Neural progenitor cell (in vitro differentiated cells): ENCODE measurements at regions not wholly inside any gene's neighbourhood (a gene's known extent, or its start where the extent isn't known, plus 50 kb on each side); places are given as distances from the start of the nearest gene placed in this dataset.

Source experiments
- DNase-seq: peaks from one replicate; pipeline ENCODE4 v3.0.0-alpha.2; 2016; ENCODE audit warnings: low spot score
- H2AFZ ChIP-seq: fragments of 200-600 bp; sonication (generic); replicated peaks from 2 replicates; pipeline ENCODE4 v1.6.1; 2016; ENCODE audit warnings: antibody characterized with exemption
- H3F3A ChIP-seq: fragments of 200-600 bp; sonication (generic); 2 replicates; pipeline ENCODE4 v1.6.1; 2016; ENCODE audit warnings: antibody characterized with exemption, low read depth
- H3K27ac ChIP-seq: fragments of 200-600 bp; sonication (generic); 2 replicates; pipeline ENCODE4 v1.5.1; 2016; ENCODE audit warnings: mild to moderate bottlenecking
- H3K27me3 ChIP-seq: fragments of 200-600 bp; sonication (generic); 2 replicates; pipeline ENCODE4 v1.6.1; 2016; ENCODE audit warnings: mild to moderate bottlenecking, moderate library complexity
- H3K36me3 ChIP-seq: fragments of 200-600 bp; sonication (generic); 2 replicates; pipeline ENCODE4 v1.5.1; 2016
- H3K4me1 ChIP-seq: fragments of 200-600 bp; sonication (generic); 2 replicates; pipeline ENCODE4 v1.6.1; 2016; ENCODE audit warnings: mixed run types
- H3K4me2 ChIP-seq: fragments of 200-600 bp; sonication (generic); 2 replicates; pipeline ENCODE4 v1.6.1; 2016
- H3K4me3 ChIP-seq: fragments of 200-600 bp; sonication (generic); 2 replicates; pipeline ENCODE4 v1.5.1; 2016
- H3K79me2 ChIP-seq: fragments of 200-600 bp; sonication (generic); 2 replicates; pipeline ENCODE4 v1.6.1; 2016; ENCODE audit warnings: low read depth
- H3K9ac ChIP-seq: fragments of 200-600 bp; sonication (generic); 2 replicates; pipeline ENCODE4 v1.6.1; 2016
- H3K9me3 ChIP-seq: fragments of 200-600 bp; sonication (generic); 2 replicates; pipeline ENCODE4 v1.5.1; 2016; ENCODE audit warnings: low read depth
- H4K20me1 ChIP-seq: fragments of 200-600 bp; sonication (generic); 2 replicates; pipeline ENCODE4 v1.6.1; 2016; ENCODE audit warnings: low read depth
- H3K27ac Mint-ChIP-seq: 3 replicates; pipeline ENCODE4 v1.8.0; 2021; ENCODE audit warnings: mixed read lengths
- H3K27me3 Mint-ChIP-seq: 2 replicates; pipeline ENCODE4 v1.8.0; 2022; ENCODE audit warnings: low read depth, mild to moderate bottlenecking, inconsistent platforms, moderate library complexity, mixed read lengths; ENCODE audit not compliant: insufficient read depth
- H3K36me3 Mint-ChIP-seq: 3 replicates; pipeline ENCODE4 v1.8.0; 2021; ENCODE audit warnings: mixed read lengths
- H3K4me1 Mint-ChIP-seq: 3 replicates; pipeline ENCODE4 v1.8.0; 2021; ENCODE audit warnings: mixed read lengths
- H3K4me3 Mint-ChIP-seq: 3 replicates; pipeline ENCODE4 v1.8.0; 2021; ENCODE audit warnings: mild to moderate bottlenecking, moderate library complexity, mixed read lengths
- H3K9me3 Mint-ChIP-seq: 3 replicates; pipeline ENCODE4 v1.8.0; 2020; ENCODE audit warnings: mixed read lengths
- EZH2 ChIP-seq: fragments of 200-600 bp; sonication (generic); IDR thresholded peaks from 2 replicates; pipeline ENCODE4 v1.6.1; 2017; ENCODE audit warnings: antibody characterized with exemption, mild to moderate bottlenecking, moderate library complexity
- EZH2phosphoT487 ChIP-seq: fragments of 200-600 bp; sonication (generic); IDR thresholded peaks from 2 replicates; pipeline ENCODE4 v1.6.1; 2017; ENCODE audit warnings: antibody characterized with exemption
- TF ChIP-seq, protein P1 (sequence below): fragments of 200-600 bp; sonication (generic); IDR thresholded peaks from 2 replicates; pipeline ENCODE4 v1.5.1; 2017; ENCODE audit warnings: antibody characterized with exemption, mild to moderate bottlenecking

DNA sequence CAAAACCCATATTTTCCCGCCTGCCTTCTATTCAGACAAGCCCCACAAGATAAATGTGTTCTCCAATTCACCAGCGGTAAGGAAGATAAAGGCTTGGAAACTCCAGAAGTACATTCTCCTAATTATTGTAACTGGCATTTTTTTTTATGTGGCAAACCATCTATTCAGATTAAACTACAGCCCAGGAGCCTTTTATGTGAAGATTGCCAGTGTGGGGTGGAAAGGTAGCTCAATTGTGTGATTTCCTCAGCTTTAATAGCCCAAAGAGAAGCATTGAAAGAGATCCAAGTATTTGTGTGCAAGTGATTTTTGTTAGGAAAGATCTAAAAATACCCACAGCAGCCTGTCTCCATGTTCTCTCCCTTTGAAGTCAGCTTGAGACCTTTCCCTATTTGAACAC, 451.4 kb upstream of the CCL2 start:
- H3K27ac Mint-ChIP-seq = no peak overlapping the region
- no peak overlapping the region for H3K4me3 Mint-ChIP-seq

DNA sequence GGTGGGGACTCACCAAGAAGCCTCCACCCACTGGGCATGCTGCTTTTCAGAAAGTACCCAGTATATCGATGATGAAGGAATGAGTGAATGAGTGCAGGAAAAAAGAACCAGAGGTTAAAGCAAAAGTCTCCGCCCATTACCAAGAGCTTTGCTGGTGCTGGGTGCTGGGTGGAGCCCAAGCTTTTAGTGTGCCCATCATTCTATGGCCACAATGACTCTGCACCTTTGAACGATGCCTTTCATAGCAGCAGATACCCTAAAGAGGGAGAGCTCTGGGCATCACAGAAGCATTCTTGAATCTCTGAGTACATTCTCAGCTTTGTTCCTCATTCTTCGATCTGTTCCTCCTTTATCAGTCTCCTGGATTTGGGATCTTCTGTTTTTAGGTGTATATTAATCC, 450.7 kb upstream of the CCL2 start:
- H3K27me3 Mint-ChIP-seq = peaks cover 2% of the 10 kb centered on the region
- no peaks in the 10 kb centered on the region for H3K27me3 ChIP-seq
- H3K9me3 Mint-ChIP-seq = no peaks in the 10 kb centered on the region

More for the DNA sequence above, 451.4 kb upstream of the CCL2 start:
- Mint-ChIP-seq H3K9me3 (no peaks in the 10 kb centered on the region), H3K4me1 (peaks cover 4% of the 10 kb centered on the region), H3K27me3 (peaks cover 4% of the 10 kb centered on the region), H3K36me3 (no peaks in the 10 kb centered on the region)
- Histone ChIP-seq H3K4me1 (no peaks in the 10 kb centered on the region), H3K36me3 (no peaks in the 10 kb centered on the region), H3K4me3 (no peak overlapping the region), H3K9ac (no peak overlapping the region), H4K20me1 (no peaks in the 10 kb centered on the region), H3K9me3 (no peaks in the 10 kb centered on the region), H3K79me2 (no peaks in the 10 kb centered on the region), H3F3A (no peaks in the 10 kb centered on the region), H2AFZ (no peak overlapping the region), H3K27me3 (no peaks in the 10 kb centered on the region), H3K4me2 (no peak overlapping the region), H3K27ac (no peak overlapping the region)
- no peak for TF ChIP-seq EZH2phosphoT487
- TF ChIP-seq, protein P1, sequence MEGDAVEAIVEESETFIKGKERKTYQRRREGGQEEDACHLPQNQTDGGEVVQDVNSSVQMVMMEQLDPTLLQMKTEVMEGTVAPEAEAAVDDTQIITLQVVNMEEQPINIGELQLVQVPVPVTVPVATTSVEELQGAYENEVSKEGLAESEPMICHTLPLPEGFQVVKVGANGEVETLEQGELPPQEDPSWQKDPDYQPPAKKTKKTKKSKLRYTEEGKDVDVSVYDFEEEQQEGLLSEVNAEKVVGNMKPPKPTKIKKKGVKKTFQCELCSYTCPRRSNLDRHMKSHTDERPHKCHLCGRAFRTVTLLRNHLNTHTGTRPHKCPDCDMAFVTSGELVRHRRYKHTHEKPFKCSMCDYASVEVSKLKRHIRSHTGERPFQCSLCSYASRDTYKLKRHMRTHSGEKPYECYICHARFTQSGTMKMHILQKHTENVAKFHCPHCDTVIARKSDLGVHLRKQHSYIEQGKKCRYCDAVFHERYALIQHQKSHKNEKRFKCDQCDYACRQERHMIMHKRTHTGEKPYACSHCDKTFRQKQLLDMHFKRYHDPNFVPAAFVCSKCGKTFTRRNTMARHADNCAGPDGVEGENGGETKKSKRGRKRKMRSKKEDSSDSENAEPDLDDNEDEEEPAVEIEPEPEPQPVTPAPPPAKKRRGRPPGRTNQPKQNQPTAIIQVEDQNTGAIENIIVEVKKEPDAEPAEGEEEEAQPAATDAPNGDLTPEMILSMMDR = no peak
- TF ChIP-seq EZH2 = no peak
- DNase-seq = no peak

DNA sequence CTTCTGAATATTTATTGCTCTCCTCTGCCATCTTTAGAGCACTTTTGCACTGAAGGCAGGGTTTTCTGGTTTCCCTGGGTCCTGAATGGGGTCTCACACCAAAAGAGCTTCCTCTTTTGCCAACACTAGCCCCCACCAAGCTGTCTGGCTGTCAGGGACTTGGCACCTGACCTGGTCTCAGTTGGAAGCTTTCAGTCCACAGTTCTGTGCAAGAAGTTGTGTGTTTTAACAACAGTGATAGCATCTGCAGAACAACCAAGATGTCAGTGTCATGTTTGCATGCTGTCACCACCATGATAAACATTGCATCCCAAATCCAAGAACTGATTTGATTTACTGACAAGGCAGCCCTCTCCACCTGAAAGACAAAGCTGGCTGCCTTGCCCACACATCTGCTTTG, 448.5 kb upstream of the CCL2 start:
- Histone ChIP-seq H3K27me3 (no peaks in the 10 kb centered on the region), H3K79me2 (no peaks in the 10 kb centered on the region), H3F3A (no peaks in the 10 kb centered on the region), H3K27ac (no peak overlapping the region), H2AFZ (no peak overlapping the region), H3K36me3 (no peaks in the 10 kb centered on the region), H3K4me2 (no peak overlapping the region), H3K4me1 (peaks cover 4% of the 10 kb centered on the region), H4K20me1 (no peaks in the 10 kb centered on the region), H3K4me3 (no peak overlapping the region), H3K9me3 (no peaks in the 10 kb centered on the region), H3K9ac (no peak overlapping the region)
- TF ChIP-seq EZH2phosphoT487 (no peak), EZH2 (no peak)
- TF ChIP-seq, protein P1 = no peak
- H3K36me3 Mint-ChIP-seq = no peaks in the 10 kb centered on the region
- peaks cover 15% of the 10 kb centered on the region for H3K4me1 Mint-ChIP-seq
- H3K27me3 Mint-ChIP-seq = peaks cover 2% of the 10 kb centered on the region
- no peak overlapping the region for H3K27ac Mint-ChIP-seq
- DNase-seq = no peak
- no peaks in the 10 kb centered on the region for H3K9me3 Mint-ChIP-seq
- H3K4me3 Mint-ChIP-seq = no peak overlapping the region

More for the DNA sequence above, 450.7 kb upstream of the CCL2 start:
- DNase-seq = no peak
- Histone ChIP-seq H2AFZ (no peak overlapping the region), H3K27ac (no peak overlapping the region), H3K9me3 (no peaks in the 10 kb centered on the region), H4K20me1 (no peaks in the 10 kb centered on the region), H3K36me3 (no peaks in the 10 kb centered on the region), H3K4me2 (no peak overlapping the region), H3K4me3 (no peak overlapping the region), H3K9ac (no peak overlapping the region), H3K79me2 (no peaks in the 10 kb centered on the region), H3K4me1 (no peaks in the 10 kb centered on the region), H3F3A (no peaks in the 10 kb centered on the region)
- Mint-ChIP-seq H3K4me3 (no peak overlapping the region), H3K27ac (no peak overlapping the region), H3K36me3 (no peaks in the 10 kb centered on the region), H3K4me1 (peaks cover 4% of the 10 kb centered on the region)
- TF ChIP-seq, protein P1 = no peak
- TF ChIP-seq EZH2 (no peak), EZH2phosphoT487 (no peak)
